Natural killer cell (primary cell): ENCODE measurements at regions not wholly inside any gene's neighbourhood (a gene's known extent, or its start where the extent isn't known, plus 50 kb on each side); places are given as distances from the start of the nearest gene placed in this dataset.

Experiments
- ATAC-seq, 3 donors: fragments of 150-1000 bp in 2 of 3; fragments of 200-7000 bp in 1 of 3; cut with Tn5 transposase; 1 replicate in 1 of 3; 2 replicates in 2 of 3; pipeline ENCODE4 v1.10.0; 2021; ENCODE audit warnings: mild to moderate bottlenecking in 2 of 3, moderate library complexity in 2 of 3
- DNase-seq, 2 donors: peaks; one replicate each; pipeline versions ENCODE4 v3.0.0 to v3.0.0-alpha.2; 2013 to 2021; ENCODE audit warnings: mixed read lengths in 1 of 2
- H3K27ac ChIP-seq: one replicate; pipeline ENCODE4 v1.5.1; 2013; ENCODE audit warnings: mild to moderate bottlenecking, low read length
- H3K27me3 ChIP-seq: one replicate; pipeline ENCODE4 v1.6.1; 2013; ENCODE audit warnings: low read length; ENCODE audit not compliant: control insufficient read depth, insufficient read depth
- H3K36me3 ChIP-seq: one replicate; pipeline ENCODE4 v1.6.1; 2013; ENCODE audit warnings: low read length; ENCODE audit not compliant: control insufficient read depth, insufficient read depth
- H3K4me1 ChIP-seq: one replicate; pipeline ENCODE4 v1.6.1; 2013; ENCODE audit warnings: low read length; ENCODE audit not compliant: control insufficient read depth, insufficient read depth
- H3K4me3 ChIP-seq: one replicate; pipeline ENCODE4 v1.5.1; 2013; ENCODE audit warnings: low read length
- H3K9me3 ChIP-seq: one replicate; pipeline ENCODE4 v1.6.1; 2013; ENCODE audit warnings: low read length; ENCODE audit not compliant: control insufficient read depth, insufficient read depth
- H3K27ac Mint-ChIP-seq, 2 donors: one replicate each; pipeline ENCODE4 v1.8.0; 2022; ENCODE audit warnings: mild to moderate bottlenecking in 2 of 2, mixed read lengths in 2 of 2, moderate library complexity in 1 of 2
- H3K27me3 Mint-ChIP-seq, 2 donors: one replicate each; pipeline ENCODE4 v1.8.0; 2022; ENCODE audit warnings: low read depth in 2 of 2, mixed read lengths in 2 of 2
- H3K36me3 Mint-ChIP-seq: one replicate; pipeline ENCODE4 v1.8.0; 2022; ENCODE audit warnings: mixed read lengths
- H3K4me1 Mint-ChIP-seq, 2 donors: one replicate each; pipeline ENCODE4 v1.8.0; 2022; ENCODE audit warnings: mixed read lengths in 2 of 2
- H3K4me3 Mint-ChIP-seq: one replicate; pipeline ENCODE4 v1.8.0; 2022; ENCODE audit warnings: mild to moderate bottlenecking, moderate library complexity, mixed read lengths
- H3K9me3 Mint-ChIP-seq, 2 donors: one replicate each; pipeline ENCODE4 v1.8.0; 2022; ENCODE audit warnings: mixed read lengths in 2 of 2
- WGBS: methylation state at CpG from one replicate; pipeline ENCODE4 v1.1.7; 2013; ENCODE audit warnings: missing lambda C conversion rate; ENCODE audit not compliant: insufficient coverage; 5-methylcytosine and 5-hydroxymethylcytosine counted together
- intact Hi-C: fragments of 100-400 bp; cut with micrococcal nuclease; formaldehyde crosslinking; loops from one replicate; pipeline ENCODE4 v1.14.2; 2022
- TF ChIP-seq, protein P1 (sequence below): fragments of 200-600 bp; IDR thresholded peaks from one replicate; pipeline ENCODE4 v1.8.0; 2022; ENCODE audit warnings: antibody characterized with exemption

GRCh38 chr1:238628110-238628509 lies 737.4 kb upstream of the ZP4 start:
- no peaks in the 10 kb centered on the region for H3K27me3 ChIP-seq
- Mint-ChIP-seq H3K27me3 (no peaks in the 10 kb centered on the region), H3K4me3 (no peak overlapping the region), H3K9me3 (peaks cover 7 to 9% of the 10 kb centered on the region in 2 donors), H3K4me1 (no peaks in the 10 kb centered on the region), H3K27ac (no peak overlapping the region), H3K36me3 (no peaks in the 10 kb centered on the region)
- no peaks in the 10 kb centered on the region for H3K4me1 ChIP-seq
- WGBS = 45% methylated on average over 2 of the region's 2 CpGs
- intact Hi-C loops = no loop called here
- H3K27ac ChIP-seq = no peak overlapping the region
- DNase-seq (no peak), ATAC-seq (no peak)
- H3K4me3 ChIP-seq = no peak overlapping the region
- TF ChIP-seq, protein P1, sequence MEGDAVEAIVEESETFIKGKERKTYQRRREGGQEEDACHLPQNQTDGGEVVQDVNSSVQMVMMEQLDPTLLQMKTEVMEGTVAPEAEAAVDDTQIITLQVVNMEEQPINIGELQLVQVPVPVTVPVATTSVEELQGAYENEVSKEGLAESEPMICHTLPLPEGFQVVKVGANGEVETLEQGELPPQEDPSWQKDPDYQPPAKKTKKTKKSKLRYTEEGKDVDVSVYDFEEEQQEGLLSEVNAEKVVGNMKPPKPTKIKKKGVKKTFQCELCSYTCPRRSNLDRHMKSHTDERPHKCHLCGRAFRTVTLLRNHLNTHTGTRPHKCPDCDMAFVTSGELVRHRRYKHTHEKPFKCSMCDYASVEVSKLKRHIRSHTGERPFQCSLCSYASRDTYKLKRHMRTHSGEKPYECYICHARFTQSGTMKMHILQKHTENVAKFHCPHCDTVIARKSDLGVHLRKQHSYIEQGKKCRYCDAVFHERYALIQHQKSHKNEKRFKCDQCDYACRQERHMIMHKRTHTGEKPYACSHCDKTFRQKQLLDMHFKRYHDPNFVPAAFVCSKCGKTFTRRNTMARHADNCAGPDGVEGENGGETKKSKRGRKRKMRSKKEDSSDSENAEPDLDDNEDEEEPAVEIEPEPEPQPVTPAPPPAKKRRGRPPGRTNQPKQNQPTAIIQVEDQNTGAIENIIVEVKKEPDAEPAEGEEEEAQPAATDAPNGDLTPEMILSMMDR = no peak
- no peaks in the 10 kb centered on the region for H3K9me3 ChIP-seq
- no peaks in the 10 kb centered on the region for H3K36me3 ChIP-seq

GRCh38 chr1:238624776-238625175 lies 734.1 kb upstream of the ZP4 start:
- H3K9me3 Mint-ChIP-seq = peaks cover 7 to 14% of the 10 kb centered on the region in 2 donors
- H3K36me3 Mint-ChIP-seq = no peaks in the 10 kb centered on the region
- no peak for ATAC-seq
- no peaks in the 10 kb centered on the region for H3K4me1 ChIP-seq
- no peak overlapping the region for H3K27ac Mint-ChIP-seq
- no peaks in the 10 kb centered on the region for H3K27me3 Mint-ChIP-seq
- TF ChIP-seq, protein P1 = no peak
- no peak overlapping the region for H3K27ac ChIP-seq
- intact Hi-C loops = no loop called here
- no peaks in the 10 kb centered on the region for H3K4me1 Mint-ChIP-seq
- H3K36me3 ChIP-seq = no peaks in the 10 kb centered on the region
- no peak for DNase-seq
- H3K4me3 ChIP-seq = no peak overlapping the region
- no peaks in the 10 kb centered on the region for H3K27me3 ChIP-seq
- no peak overlapping the region for H3K4me3 Mint-ChIP-seq
- H3K9me3 ChIP-seq = no peaks in the 10 kb centered on the region
- WGBS = 58% methylated on average over 4 of the region's 4 CpGs

DNA sequence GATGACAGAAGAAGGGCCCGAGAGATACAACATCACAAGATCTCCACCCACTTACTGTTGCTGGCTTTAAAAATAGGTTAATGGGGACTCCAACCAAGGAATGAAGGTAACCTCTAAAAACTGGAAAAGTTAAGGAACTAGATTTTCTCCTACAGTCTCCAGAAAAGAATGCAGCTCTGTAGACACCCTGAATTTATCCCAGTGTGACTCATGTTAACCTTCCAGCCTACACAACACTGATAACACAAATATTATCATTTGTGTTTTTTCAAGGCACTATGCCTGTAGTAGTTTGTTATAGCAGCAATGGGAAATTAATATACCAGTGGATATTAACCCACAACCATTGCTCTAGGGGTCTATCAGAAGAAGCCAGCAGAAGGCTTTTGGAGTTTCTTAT lies 730.7 kb upstream of the ZP4 start:
- no peaks in the 10 kb centered on the region for H3K4me1 Mint-ChIP-seq
- TF ChIP-seq, protein P1 = no peak

DNA sequence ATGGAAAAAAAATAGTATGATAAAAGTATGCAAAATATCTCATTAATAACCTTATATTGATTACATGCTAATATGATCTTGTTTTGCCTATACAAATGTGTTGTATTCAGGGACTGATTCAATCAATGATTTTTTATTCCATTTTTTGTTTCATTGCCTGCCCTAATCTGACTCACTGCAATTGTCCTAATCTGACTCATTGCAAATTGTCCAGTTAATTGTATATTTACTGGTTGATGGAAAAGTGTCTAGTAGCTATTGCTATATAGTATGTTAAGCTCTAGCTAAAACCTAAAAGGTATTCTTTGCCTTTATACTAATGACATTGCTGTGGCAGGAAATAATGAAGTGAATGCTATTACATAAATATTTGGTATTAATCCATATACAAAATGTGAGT lies 728.9 kb upstream of the ZP4 start:
- TF ChIP-seq, protein P1 = no peak
- Histone ChIP-seq H3K36me3 (no peaks in the 10 kb centered on the region), H3K4me3 (no peak overlapping the region), H3K27me3 (no peaks in the 10 kb centered on the region), H3K27ac (no peak overlapping the region), H3K9me3 (no peaks in the 10 kb centered on the region), H3K4me1 (no peaks in the 10 kb centered on the region)
- no peak for ATAC-seq
- intact Hi-C loops = no loop called here
- no peak overlapping the region for H3K27ac Mint-ChIP-seq
- peaks cover 10 to 14% of the 10 kb centered on the region in 2 donors for H3K9me3 Mint-ChIP-seq
- no peaks in the 10 kb centered on the region for H3K36me3 Mint-ChIP-seq
- H3K4me3 Mint-ChIP-seq = no peak overlapping the region
- H3K27me3 Mint-ChIP-seq = no peaks in the 10 kb centered on the region
- no peaks in the 10 kb centered on the region for H3K4me1 Mint-ChIP-seq
- no peak for DNase-seq

More for the DNA sequence above, 730.7 kb upstream of the ZP4 start:
- no peaks in the 10 kb centered on the region for H3K4me1 ChIP-seq
- H3K27me3 ChIP-seq = no peaks in the 10 kb centered on the region
- DNase-seq = no peak
- Mint-ChIP-seq H3K36me3 (no peaks in the 10 kb centered on the region), H3K4me3 (no peak overlapping the region), H3K27ac (no peak overlapping the region), H3K9me3 (peaks cover 12 to 14% of the 10 kb centered on the region in 2 donors), H3K27me3 (no peaks in the 10 kb centered on the region)
- intact Hi-C loops = no loop called here
- no peak for ATAC-seq
- no peak overlapping the region for H3K27ac ChIP-seq
- no peak overlapping the region for H3K4me3 ChIP-seq
- 88% methylated on average over 1 of the region's 1 CpG for WGBS
- H3K36me3 ChIP-seq = no peaks in the 10 kb centered on the region
- H3K9me3 ChIP-seq = no peaks in the 10 kb centered on the region
